ENCODE measurements at regions not wholly inside any gene's neighbourhood (a gene's known extent, or its start where the extent isn't known, plus 50 kb on each side); places are given as distances from the start of the nearest gene placed in this dataset.

- Mint-ChIP-seq H3K4me1 (no peaks in the 10 kb centered on the region), H3K36me3 (ENCODE audit: low read depth) (no peaks in the 10 kb centered on the region), H3K4me3 (no peak overlapping the region), H3K27me3 (no peaks in the 10 kb centered on the region), H3K9me3 (peaks cover 7% of the 10 kb centered on the region), H3K27ac (no peak overlapping the region)
- intact Hi-C loops (cut with micrococcal nuclease), result no loop called here
- no peak for DNase-seq
Observed at GRCh38 chr1:164363980-164364379, 195.0 kb upstream of the PBX1 start.

- Mint-ChIP-seq H3K9me3 (peaks cover 7% of the 10 kb centered on the region), H3K27me3 (no peaks in the 10 kb centered on the region), H3K36me3 (ENCODE audit: low read depth) (no peaks in the 10 kb centered on the region), H3K4me3 (no peak overlapping the region), H3K4me1 (no peaks in the 10 kb centered on the region), H3K27ac (no peak overlapping the region)
- DNase-seq, result no peak
- intact Hi-C loops (cut with micrococcal nuclease), result no loop called here
Observed at GRCh38 chr1:164366014-164366413, 193.0 kb upstream of the PBX1 start.

GRCh38 chr1:164369698-164370365, 189.2 kb upstream of the PBX1 start:
- Mint-ChIP-seq H3K4me1 (no peaks in the 10 kb centered on the region), H3K36me3 (ENCODE audit: low read depth) (no peaks in the 10 kb centered on the region)

GRCh38 chr1:164380893-164381292, 178.1 kb upstream of the PBX1 start:
- Mint-ChIP-seq H3K9me3 (no peaks in the 10 kb centered on the region), H3K27ac (no peak overlapping the region), H3K4me1 (no peaks in the 10 kb centered on the region), H3K36me3 (ENCODE audit: low read depth) (no peaks in the 10 kb centered on the region), H3K4me3 (no peak overlapping the region), H3K27me3 (no peaks in the 10 kb centered on the region)
- no peak for DNase-seq
- intact Hi-C loops (cut with micrococcal nuclease), result no loop called here

More at GRCh38 chr1:164369698-164370365, 189.2 kb upstream of the PBX1 start:
- Mint-ChIP-seq H3K27me3 (no peaks in the 10 kb centered on the region), H3K9me3 (peaks cover 5% of the 10 kb centered on the region), H3K27ac (no peak overlapping the region), H3K4me3 (no peak overlapping the region)
- no peak for DNase-seq
- intact Hi-C loops (cut with micrococcal nuclease), result no loop called here

GRCh38 chr1:164382384-164382783, 176.6 kb upstream of the PBX1 start:
- no peak overlapping the region for H3K4me3 Mint-ChIP-seq

GRCh38 chr1:164384262-164384661, 174.7 kb upstream of the PBX1 start:
- Mint-ChIP-seq H3K4me3 (no peak overlapping the region), H3K9me3 (no peaks in the 10 kb centered on the region), H3K27me3 (no peaks in the 10 kb centered on the region), H3K4me1 (no peaks in the 10 kb centered on the region), H3K36me3 (ENCODE audit: low read depth) (no peaks in the 10 kb centered on the region), H3K27ac (no peak overlapping the region)
- intact Hi-C loops (cut with micrococcal nuclease), result no loop called here
- no peak for DNase-seq

More at GRCh38 chr1:164382384-164382783, 176.6 kb upstream of the PBX1 start:
- DNase-seq, result no peak
- Mint-ChIP-seq H3K27ac (no peak overlapping the region), H3K36me3 (ENCODE audit: low read depth) (no peaks in the 10 kb centered on the region), H3K4me1 (no peaks in the 10 kb centered on the region), H3K9me3 (no peaks in the 10 kb centered on the region), H3K27me3 (no peaks in the 10 kb centered on the region)
- intact Hi-C loops (cut with micrococcal nuclease), result no loop called here

- H3K27me3 Mint-ChIP-seq, result no peaks in the 10 kb centered on the region
- DNase-seq, result no peak
- H3K36me3 Mint-ChIP-seq (ENCODE audit: low read depth), result no peaks in the 10 kb centered on the region
- no peak overlapping the region for H3K4me3 Mint-ChIP-seq
- H3K4me1 Mint-ChIP-seq, result no peaks in the 10 kb centered on the region
- intact Hi-C loops (cut with micrococcal nuclease), result no loop called here
- no peak overlapping the region for H3K27ac Mint-ChIP-seq
- no peaks in the 10 kb centered on the region for H3K9me3 Mint-ChIP-seq
Observed at GRCh38 chr1:164417016-164417704, 141.8 kb upstream of the PBX1 start.

GRCh38 chr1:164423136-164423535, 135.8 kb upstream of the PBX1 start:
- Mint-ChIP-seq H3K4me1 (no peaks in the 10 kb centered on the region), H3K4me3 (no peak overlapping the region), H3K27ac (no peak overlapping the region), H3K27me3 (no peaks in the 10 kb centered on the region), H3K9me3 (no peaks in the 10 kb centered on the region), H3K36me3 (ENCODE audit: low read depth) (no peaks in the 10 kb centered on the region)
- no peak for DNase-seq
- intact Hi-C loops (cut with micrococcal nuclease), result no loop called here

- Mint-ChIP-seq H3K4me3 (no peak overlapping the region), H3K36me3 (ENCODE audit: low read depth) (no peaks in the 10 kb centered on the region), H3K27me3 (no peaks in the 10 kb centered on the region), H3K4me1 (no peaks in the 10 kb centered on the region), H3K27ac (no peak overlapping the region), H3K9me3 (no peaks in the 10 kb centered on the region)
- no peak for DNase-seq
- intact Hi-C loops (cut with micrococcal nuclease), result no loop called here
Observed at GRCh38 chr1:164433141-164433817, 125.7 kb upstream of the PBX1 start.

GRCh38 chr1:164433818-164434170, 125.2 kb upstream of the PBX1 start:
- H3K4me3 Mint-ChIP-seq, result no peak overlapping the region
- H3K27ac Mint-ChIP-seq, result no peak overlapping the region
- intact Hi-C loops (cut with micrococcal nuclease), result no loop called here
- DNase-seq, result no peak
- no peaks in the 10 kb centered on the region for H3K27me3 Mint-ChIP-seq
- H3K36me3 Mint-ChIP-seq (ENCODE audit: low read depth), result no peaks in the 10 kb centered on the region
- no peaks in the 10 kb centered on the region for H3K4me1 Mint-ChIP-seq
- no peaks in the 10 kb centered on the region for H3K9me3 Mint-ChIP-seq

- Mint-ChIP-seq H3K4me1 (no peaks in the 10 kb centered on the region), H3K9me3 (no peaks in the 10 kb centered on the region), H3K4me3 (no peak overlapping the region), H3K36me3 (ENCODE audit: low read depth) (no peaks in the 10 kb centered on the region), H3K27ac (no peak overlapping the region), H3K27me3 (no peaks in the 10 kb centered on the region)
- no peak for DNase-seq
- intact Hi-C loops (cut with micrococcal nuclease), result no loop called here
Observed at GRCh38 chr1:164440232-164440631, 118.8 kb upstream of the PBX1 start.

- H3K27me3 Mint-ChIP-seq, result no peaks in the 10 kb centered on the region
- H3K4me3 Mint-ChIP-seq, result no peak overlapping the region
- intact Hi-C loops (cut with micrococcal nuclease), result no loop called here
- no peak overlapping the region for H3K27ac Mint-ChIP-seq
- DNase-seq, result no peak
- H3K4me1 Mint-ChIP-seq, result no peaks in the 10 kb centered on the region
- H3K9me3 Mint-ChIP-seq, result no peaks in the 10 kb centered on the region
- no peaks in the 10 kb centered on the region for H3K36me3 Mint-ChIP-seq (ENCODE audit: low read depth)
Observed at GRCh38 chr1:164443166-164443565, 115.8 kb upstream of the PBX1 start.

- intact Hi-C loops (cut with micrococcal nuclease), result no loop called here
- Mint-ChIP-seq H3K27ac (no peak overlapping the region), H3K36me3 (ENCODE audit: low read depth) (no peaks in the 10 kb centered on the region), H3K4me3 (no peak overlapping the region), H3K27me3 (no peaks in the 10 kb centered on the region), H3K9me3 (no peaks in the 10 kb centered on the region), H3K4me1 (no peaks in the 10 kb centered on the region)
- no peak for DNase-seq
Observed at GRCh38 chr1:164443836-164444235, 115.1 kb upstream of the PBX1 start.

- Mint-ChIP-seq H3K4me1 (no peaks in the 10 kb centered on the region), H3K27me3 (no peaks in the 10 kb centered on the region), H3K27ac (no peak overlapping the region), H3K36me3 (ENCODE audit: low read depth) (no peaks in the 10 kb centered on the region), H3K4me3 (no peak overlapping the region), H3K9me3 (no peaks in the 10 kb centered on the region)
- DNase-seq, result no peak
- intact Hi-C loops (cut with micrococcal nuclease), result no loop called here
Observed at GRCh38 chr1:164446020-164446419, 113.0 kb upstream of the PBX1 start.

Data from activated CD4-positive, alpha-beta T cell treated with anti-CD3 and anti-CD28 coated beads, Interleukin-2, amount 10 ng/mL, durations not matched to agents 24 days and 14 days (primary cell).